GM19035 (cell line): ENCODE measurements at regions not wholly inside any gene's neighbourhood (a gene's known extent, or its start where the extent isn't known, plus 50 kb on each side); places are given as distances from the start of the nearest gene placed in this dataset.
"Not testable (repeated sequence)": the region's sequence is repeated elsewhere in the genome, so short reads cannot be mapped to it uniquely, and the experiment has no call there.

ENCODE experiments used
- ATAC-seq: cut with Tn5 transposase; IDR thresholded peaks from one replicate; pipeline ENCODE4 v1.9.1; 2021; ENCODE audit not compliant: unreplicated experiment

- ATAC-seq, result no peak
These were observed 201.3 kb downstream of the GIPC2 start for GRCh38 chr1:78247079-78247478.

GRCh38 chr1:78250201-78250600, 204.4 kb downstream of the GIPC2 start:
- ATAC-seq, result no peak

GRCh38 chr1:78254517-78254916, 208.8 kb downstream of the GIPC2 start:
- ATAC-seq, result no peak

- no peak for ATAC-seq
These were observed 209.6 kb downstream of the GIPC2 start for GRCh38 chr1:78255383-78255782.

- ATAC-seq, result no peak
These were observed 210.1 kb downstream of the GIPC2 start for GRCh38 chr1:78255846-78256245.

GRCh38 chr1:78263459-78263858, 217.7 kb downstream of the GIPC2 start:
- ATAC-seq, result no peak

- ATAC-seq, result no peak
These were observed 218.2 kb downstream of the GIPC2 start for GRCh38 chr1:78263946-78264345.

- ATAC-seq, result no peak
These were observed 221.9 kb downstream of the GIPC2 start for GRCh38 chr1:78267513-78268218.

GRCh38 chr1:78269591-78269990, 221.2 kb upstream of the PTGFR start:
- ATAC-seq, result no peak

GRCh38 chr1:78271423-78271822, 219.4 kb upstream of the PTGFR start:
- ATAC-seq, result not testable (repeated sequence)

GRCh38 chr1:78274814-78275213, 216.0 kb upstream of the PTGFR start:
- ATAC-seq, result no peak

GRCh38 chr1:78275456-78275855, 215.3 kb upstream of the PTGFR start:
- ATAC-seq, result no peak

GRCh38 chr1:78275906-78276685, 214.7 kb upstream of the PTGFR start:
- no peak for ATAC-seq

- ATAC-seq, result peak; percentile 49
These were observed 213.5 kb upstream of the PTGFR start for GRCh38 chr1:78277253-78277652.

- ATAC-seq, result no peak
These were observed 211.7 kb upstream of the PTGFR start for GRCh38 chr1:78279051-78279450.

GRCh38 chr1:78280626-78281025, 210.1 kb upstream of the PTGFR start:
- ATAC-seq, result no peak

GRCh38 chr1:78281580-78281979, 209.2 kb upstream of the PTGFR start:
- ATAC-seq, result no peak

GRCh38 chr1:78283691-78284090, 207.1 kb upstream of the PTGFR start:
- no peak for ATAC-seq

GRCh38 chr1:78284354-78284753, 206.4 kb upstream of the PTGFR start:
- ATAC-seq, result no peak

- ATAC-seq, result no peak
These were observed 204.1 kb upstream of the PTGFR start for GRCh38 chr1:78286686-78287085.

- ATAC-seq, result no peak
These were observed 201.2 kb upstream of the PTGFR start for GRCh38 chr1:78289603-78290002.

- ATAC-seq, result no peak
These were observed 199.4 kb upstream of the PTGFR start for GRCh38 chr1:78291418-78291817.
